Brain microvascular endothelial cell (primary cell): ENCODE measurements at regions not wholly inside any gene's neighbourhood (a gene's known extent, or its start where the extent isn't known, plus 50 kb on each side); places are given as distances from the start of the nearest gene placed in this dataset.

Experiments
- DNase-seq: peaks from one replicate; pipeline ENCODE4 v3.0.0-alpha.2; 2020
- H3K27ac ChIP-seq: fragments of 250-450 bp; sonication (Bioruptor Pico); 2 replicates; pipeline ENCODE4 v1.5.1; 2020; ENCODE audit warnings: mild to moderate bottlenecking, moderate library complexity
- H3K27me3 ChIP-seq: fragments of 250-450 bp; sonication (Bioruptor Pico); replicated peaks from 2 replicates; pipeline ENCODE4 v1.5.1; 2020; ENCODE audit warnings: mild to moderate bottlenecking
- H3K36me3 ChIP-seq: fragments of 250-450 bp; sonication (Bioruptor Pico); replicated peaks from 2 replicates; pipeline ENCODE4 v1.5.1; 2020; ENCODE audit warnings: mild to moderate bottlenecking
- H3K4me3 ChIP-seq: 2 replicates; pipeline ENCODE4 v1.5.1; 2011; ENCODE audit warnings: low read depth, mild to moderate bottlenecking, control low read depth, low read length, moderate library complexity
- CTCF ChIP-seq: IDR thresholded peaks from 2 replicates; pipeline ENCODE4 v1.5.1; 2011; ENCODE audit warnings: low read depth, mild to moderate bottlenecking, moderate library complexity, low read length, control low read depth, inconsistent platforms; ENCODE audit errors: missing control alignments
- in situ Hi-C: cut with HindIII; loops from 2 replicates; pipeline ENCODE4 v1.10.0; 2017; ENCODE audit warnings: low sequenced_read_pairs, low pct_ligation_motif_present

- TF ChIP-seq CTCF: no peak
- no peak for DNase-seq
- in situ Hi-C loops: no loop called here
- no peaks in the 10 kb centered on the region for H3K27me3 ChIP-seq
- H3K27ac ChIP-seq: no peak overlapping the region
- H3K4me3 ChIP-seq: no peak overlapping the region
- H3K36me3 ChIP-seq: no peaks in the 10 kb centered on the region
Measured at GRCh38 chr1:228925691-228926090, 190.4 kb downstream of the RHOU start.

- H3K27me3 ChIP-seq: no peaks in the 10 kb centered on the region
- no peak overlapping the region for H3K27ac ChIP-seq
- TF ChIP-seq CTCF: no peak
- in situ Hi-C loops: no loop called here
- no peak for DNase-seq
- H3K36me3 ChIP-seq: no peaks in the 10 kb centered on the region
- H3K4me3 ChIP-seq: no peak overlapping the region
Measured at GRCh38 chr1:228927421-228927820, 192.1 kb downstream of the RHOU start.

- in situ Hi-C loops: no loop called here
- no peak for TF ChIP-seq CTCF
- H3K4me3 ChIP-seq: no peak overlapping the region
- no peak overlapping the region for H3K27ac ChIP-seq
- DNase-seq: no peak
- no peaks in the 10 kb centered on the region for H3K27me3 ChIP-seq
- no peaks in the 10 kb centered on the region for H3K36me3 ChIP-seq
Measured at GRCh38 chr1:228927946-228928898, 192.9 kb downstream of the RHOU start.

GRCh38 chr1:228929476-228930027 is 194.3 kb downstream of the RHOU start:
- H3K27me3 ChIP-seq: no peaks in the 10 kb centered on the region
- TF ChIP-seq CTCF: no peak
- in situ Hi-C loops: no loop called here
- H3K4me3 ChIP-seq: no peak overlapping the region
- H3K36me3 ChIP-seq: no peaks in the 10 kb centered on the region
- DNase-seq: no peak
- no peak overlapping the region for H3K27ac ChIP-seq

GRCh38 chr1:228930479-228930957 is 195.2 kb downstream of the RHOU start:
- no peaks in the 10 kb centered on the region for H3K27me3 ChIP-seq
- H3K4me3 ChIP-seq: no peak overlapping the region
- in situ Hi-C loops: no loop called here
- no peak overlapping the region for H3K27ac ChIP-seq
- DNase-seq: no peak
- H3K36me3 ChIP-seq: no peaks in the 10 kb centered on the region
- TF ChIP-seq CTCF: no peak

GRCh38 chr1:228933753-228934152 is 198.5 kb downstream of the RHOU start:
- no peak overlapping the region for H3K27ac ChIP-seq
- H3K36me3 ChIP-seq: no peaks in the 10 kb centered on the region
- TF ChIP-seq CTCF: no peak
- H3K27me3 ChIP-seq: no peaks in the 10 kb centered on the region
- DNase-seq: no peak
- no peak overlapping the region for H3K4me3 ChIP-seq
- in situ Hi-C loops: no loop called here
